Prostate gland (tissue), 2 donors: ENCODE measurements at regions not wholly inside any gene's neighbourhood (a gene's known extent, or its start where the extent isn't known, plus 50 kb on each side); places are given as distances from the start of the nearest gene placed in this dataset.

Experiments used
- CTCF ChIP-seq, 4 experiments: fragments of 200-600 bp in 2 of 4; fragments of 450-650 bp in 2 of 4; sonication (generic) in 2 of 4; IDR thresholded peaks; 1 replicate in 3 of 4; 2 replicates in 1 of 4; pipeline ENCODE4 v1.5.1; 2016 to 2019; ENCODE audit warnings: antibody characterized with exemption in 4 of 4, mild to moderate bottlenecking in 2 of 4, moderate library complexity in 2 of 4
- POLR2A ChIP-seq: fragments of 450-650 bp; IDR thresholded peaks from one replicate; pipeline ENCODE4 v1.6.1; 2016; ENCODE audit warnings: antibody characterized with exemption, mild to moderate bottlenecking

GRCh38 chr4:83819582-83819981, 283.7 kb downstream of the GPAT3 start:
- TF ChIP-seq POLR2A (no peak), CTCF (IDR thresholded peaks at IDR 0.05) (no peak)
